SW480 (cell line): ENCODE measurements at regions not wholly inside any gene's neighbourhood (a gene's known extent, or its start where the extent isn't known, plus 50 kb on each side); places are given as distances from the start of the nearest gene placed in this dataset.
A peak's percentile ranks its signal among the peaks of the same experiment; 100 is the strongest.
"Not testable (repeated sequence)": the region's sequence is repeated elsewhere in the genome, so short reads cannot be mapped to it uniquely, and the experiment has no call there.

Experiments
- DNase-seq: peaks from one replicate; pipeline ENCODE4 v3.0.0-alpha.2; 2016; ENCODE audit warnings: low spot score

DNA sequence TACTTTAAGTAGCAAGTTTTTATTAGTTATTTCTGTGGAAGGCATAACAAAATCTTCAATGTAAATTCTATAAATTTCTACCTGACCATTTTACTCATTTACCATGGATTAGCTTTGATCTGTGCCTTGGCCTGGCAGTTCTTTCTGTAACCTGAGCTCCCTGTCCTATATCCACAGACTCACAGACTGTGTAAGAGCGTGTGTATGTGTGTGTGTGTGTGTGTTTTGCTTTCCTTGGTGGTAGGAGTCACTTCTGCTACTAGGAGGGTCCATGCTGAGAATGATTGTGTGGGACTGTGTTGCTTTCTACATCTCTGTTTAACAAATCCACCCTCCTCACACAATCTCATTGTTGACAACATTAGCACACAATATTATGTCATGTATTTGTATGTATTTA lies 221.2 kb upstream of the PELI2 start:
- DNase-seq: no peak

DNA sequence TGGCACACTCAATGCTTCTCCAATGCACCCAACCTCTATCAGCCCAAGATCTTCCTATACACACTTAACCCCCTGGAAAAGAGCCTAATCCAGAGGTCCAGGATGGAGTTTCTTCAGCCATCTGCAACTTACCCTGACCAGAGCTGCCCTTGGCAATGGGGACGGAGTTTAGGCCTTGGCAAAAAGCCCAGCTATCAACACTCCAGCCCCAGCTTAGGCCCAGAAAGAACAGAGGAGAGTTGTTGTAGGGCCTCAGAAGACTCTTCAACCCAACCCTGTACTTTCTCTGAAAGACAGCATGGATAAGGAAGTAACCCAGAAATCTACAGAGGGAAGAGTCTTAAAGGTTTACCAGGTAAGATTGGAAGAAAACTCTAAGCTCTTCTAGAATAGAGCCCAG lies 219.3 kb upstream of the PELI2 start:
- DNase-seq: no peak

DNA sequence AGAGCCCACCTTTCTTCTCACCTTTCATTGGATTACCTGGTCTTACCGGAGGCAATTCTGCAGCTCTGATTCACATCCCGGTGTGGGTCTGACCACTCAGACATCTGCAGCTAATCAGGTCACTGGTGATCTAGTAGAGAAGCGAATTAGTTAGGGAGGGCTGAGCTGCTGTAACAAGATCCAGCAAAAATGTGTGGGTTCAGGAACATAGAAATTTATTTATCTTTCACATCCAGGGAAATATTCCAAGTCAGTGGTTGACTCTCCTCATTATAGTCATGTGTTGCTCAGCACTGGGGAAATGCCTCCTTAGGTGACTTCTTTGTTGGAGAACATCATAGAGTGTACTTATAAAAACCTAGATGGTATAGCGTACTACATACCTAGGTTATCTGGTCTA lies 218.7 kb upstream of the PELI2 start:
- DNase-seq: no peak

DNA sequence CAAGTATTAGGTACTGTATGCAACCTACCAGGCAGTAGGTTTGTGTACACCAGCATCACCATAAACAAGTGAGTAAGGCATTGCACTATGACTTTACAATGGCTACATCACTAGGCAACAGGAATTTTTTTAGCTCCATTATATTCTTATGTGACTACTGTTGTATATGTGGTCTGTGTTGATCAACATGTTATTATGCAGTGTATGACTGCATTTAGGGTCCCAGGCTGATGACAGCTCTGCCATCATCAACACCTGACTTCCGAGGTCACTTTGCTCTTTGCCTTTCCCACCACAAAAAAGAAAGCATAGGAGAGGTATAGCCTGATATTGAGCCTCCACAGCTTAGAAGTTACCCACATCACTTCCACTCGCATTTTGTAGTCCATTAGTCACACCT lies 217.5 kb upstream of the PELI2 start:
- DNase-seq: peak; percentile 9

GRCh38 chr14:55901291-55901690 lies 216.9 kb upstream of the PELI2 start:
- no peak for DNase-seq

DNA sequence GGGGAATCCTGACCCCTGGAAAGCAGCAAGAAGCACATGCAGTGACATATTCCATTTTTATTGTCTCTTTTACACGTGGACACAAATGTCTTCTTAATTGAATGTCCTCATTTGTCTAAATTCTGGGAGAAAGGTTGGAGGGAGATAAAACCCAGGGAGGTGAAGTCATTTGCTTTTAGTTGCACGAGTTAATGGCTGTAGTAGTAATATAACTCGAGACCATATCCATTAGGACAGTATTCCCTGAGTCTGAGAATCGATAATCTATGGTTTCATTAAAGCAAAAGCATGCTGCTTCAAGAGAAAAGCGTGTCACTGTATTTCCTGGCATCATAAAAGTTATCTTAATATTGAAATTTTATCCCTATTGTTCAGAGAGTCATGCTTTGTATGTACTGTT lies 216.0 kb upstream of the PELI2 start:
- no peak for DNase-seq

GRCh38 chr14:55904086-55904485 lies 214.1 kb upstream of the PELI2 start:
- DNase-seq: no peak

DNA sequence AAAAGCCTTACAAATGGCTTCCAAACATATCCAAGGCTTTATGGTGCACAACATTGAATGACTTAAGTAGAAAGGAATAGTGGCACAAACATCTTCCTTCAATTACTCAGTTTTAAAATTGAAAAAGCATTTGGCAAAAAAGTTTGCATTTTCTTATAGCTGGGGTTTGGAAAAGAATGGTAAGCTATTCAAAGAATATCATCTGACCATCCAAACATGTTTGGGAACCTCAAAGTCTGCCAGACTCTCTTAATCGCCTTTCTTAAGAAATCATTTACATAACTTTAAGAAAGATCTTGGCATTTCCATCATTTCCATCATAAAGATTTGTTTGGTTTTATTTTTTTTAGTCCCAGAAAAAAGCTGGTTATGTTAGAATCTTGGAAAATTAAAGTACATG lies 210.1 kb upstream of the PELI2 start:
- no peak for DNase-seq

DNA sequence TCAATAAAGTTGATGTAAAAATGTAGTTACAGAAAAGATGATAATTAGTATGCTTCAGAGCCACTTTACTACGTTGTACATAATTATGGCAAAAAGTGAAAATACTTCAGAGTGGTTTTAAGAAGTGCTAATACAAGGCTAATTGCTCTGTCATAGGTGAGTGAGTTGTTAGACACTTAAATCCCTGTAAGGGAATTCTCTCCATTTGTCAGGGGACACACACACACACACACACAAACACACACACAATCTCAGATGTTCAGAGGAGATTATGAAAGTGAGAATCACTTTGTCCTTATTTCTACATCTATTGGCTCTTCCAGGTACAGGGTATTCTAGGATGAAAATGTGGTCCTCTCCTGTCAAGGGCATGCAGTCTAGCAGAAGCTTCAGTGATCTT lies 208.3 kb upstream of the PELI2 start:
- no peak for DNase-seq

GRCh38 chr14:55910601-55911243 lies 207.5 kb upstream of the PELI2 start:
- DNase-seq: no peak

- DNase-seq: no peak
Measured at GRCh38 chr14:55911776-55912175, 206.4 kb upstream of the PELI2 start.

DNA sequence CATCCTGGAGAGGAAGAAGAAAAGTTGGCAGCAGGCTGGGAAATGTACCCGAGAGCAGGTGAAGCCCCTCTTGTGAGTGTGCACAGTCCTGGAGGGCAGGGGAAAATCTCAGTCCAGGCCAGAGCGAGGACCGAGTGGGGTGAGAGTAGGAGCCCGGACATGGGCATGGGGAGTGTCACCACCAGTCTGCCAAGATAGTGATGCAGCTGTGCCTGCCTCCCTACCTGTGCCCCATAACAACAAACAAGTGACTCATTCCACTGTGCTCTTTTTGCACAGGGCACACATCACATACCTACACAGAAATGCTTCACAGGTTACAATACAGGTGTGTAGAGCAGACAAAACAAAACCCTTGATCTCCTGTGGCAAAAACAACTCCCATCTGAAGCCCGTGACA lies 205.9 kb upstream of the PELI2 start:
- DNase-seq: no peak

DNA sequence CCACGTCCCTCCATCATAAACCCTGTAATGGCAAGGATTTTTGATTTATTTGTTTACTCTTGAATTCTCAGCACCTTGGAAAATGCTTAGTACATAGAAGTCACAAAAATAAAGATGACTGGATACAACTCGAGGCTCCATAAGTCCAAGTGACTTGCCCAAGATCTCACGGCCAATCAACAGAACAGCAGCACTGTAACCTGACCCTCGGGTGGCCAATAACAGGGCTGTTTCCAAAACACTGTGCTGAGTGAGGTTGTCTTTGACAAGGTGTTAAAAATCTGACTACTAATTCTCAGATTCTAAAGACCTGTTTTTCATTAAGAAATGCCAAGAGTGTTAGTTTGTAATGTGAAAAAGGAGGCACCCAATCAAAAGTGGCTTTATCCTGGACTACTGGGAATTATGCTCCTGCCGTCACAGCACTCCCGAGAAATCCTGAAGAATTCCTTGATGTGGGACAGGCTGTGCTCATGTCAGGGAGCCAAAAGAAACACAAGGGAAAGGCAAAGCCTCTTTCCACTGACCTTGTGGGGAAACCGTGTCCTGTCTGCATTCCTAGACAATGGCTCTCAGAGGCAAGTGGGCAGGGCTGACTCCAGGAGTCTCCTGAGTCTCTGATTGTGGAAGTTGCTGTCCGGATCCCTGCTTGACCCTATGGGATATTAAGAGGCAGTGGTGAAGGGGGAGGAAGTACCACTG lies 204.7 kb upstream of the PELI2 start:
- DNase-seq: no peak

DNA sequence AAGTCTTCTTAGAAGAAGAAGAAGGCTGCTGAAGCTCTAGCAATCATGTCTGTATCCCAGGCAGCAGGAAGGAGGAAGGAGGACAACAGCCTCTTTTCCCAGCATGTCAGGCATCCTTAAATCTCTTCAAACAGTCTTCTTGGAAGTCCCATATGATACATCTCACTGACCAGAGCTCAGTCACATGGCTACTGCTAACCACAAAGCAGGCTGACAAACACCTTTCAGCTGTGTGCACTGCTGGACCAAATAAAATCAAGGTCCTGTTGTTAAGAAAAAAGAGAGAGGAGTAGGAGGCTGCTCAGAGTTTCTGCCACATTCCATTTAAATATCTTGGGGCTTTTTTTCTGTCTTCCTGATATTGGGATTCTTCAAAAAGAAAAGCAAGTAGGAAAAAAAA lies 203.4 kb upstream of the PELI2 start:
- DNase-seq: no peak

- no peak for DNase-seq
Measured at GRCh38 chr14:55915456-55915855, 202.8 kb upstream of the PELI2 start.

- DNase-seq: not testable (repeated sequence)
Measured at GRCh38 chr14:55919800-55920199, 198.4 kb upstream of the PELI2 start.

DNA sequence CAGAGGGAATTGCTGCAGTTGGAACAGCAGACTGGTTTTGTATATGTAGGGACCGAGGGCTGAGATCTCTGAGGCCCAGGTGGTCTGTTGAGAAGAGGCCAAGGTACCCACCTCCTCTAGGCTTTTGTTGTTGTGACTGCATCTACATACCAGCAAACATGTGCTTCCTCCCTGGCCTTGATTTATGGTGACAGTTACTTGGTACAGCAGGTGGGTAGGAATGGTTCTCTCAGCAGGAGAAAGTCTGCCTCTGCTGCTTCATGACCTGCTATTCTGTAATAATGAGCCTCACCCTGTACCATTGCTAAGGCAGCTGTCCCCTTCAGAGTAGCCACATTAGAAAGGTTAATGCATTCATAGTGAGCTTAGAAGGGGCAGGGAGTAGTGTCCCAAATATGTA lies 196.7 kb upstream of the PELI2 start:
- no peak for DNase-seq

- DNase-seq: peak; percentile 57
Measured at GRCh38 chr14:55926007-55926406, 192.2 kb upstream of the PELI2 start.

GRCh38 chr14:55927028-55927427 lies 191.2 kb upstream of the PELI2 start:
- DNase-seq: no peak

DNA sequence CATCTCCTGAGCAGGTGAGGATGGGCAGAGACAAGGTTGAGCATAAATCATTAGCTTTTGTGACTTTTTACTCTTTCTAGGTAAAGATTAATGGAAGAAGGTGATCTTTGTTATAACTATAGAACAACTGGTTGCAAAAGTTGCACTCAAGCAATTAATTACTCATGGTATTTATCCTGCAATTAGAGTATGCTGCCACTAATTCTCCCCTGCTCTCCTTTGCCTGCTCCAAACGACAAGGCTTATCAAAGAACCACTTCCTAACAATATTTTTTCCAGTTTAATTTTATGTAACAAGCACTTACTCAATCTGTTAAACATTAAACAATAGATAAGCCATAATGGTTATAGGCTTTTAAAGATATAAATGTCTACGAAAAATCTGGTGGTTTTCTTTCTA lies 189.9 kb upstream of the PELI2 start:
- no peak for DNase-seq

DNA sequence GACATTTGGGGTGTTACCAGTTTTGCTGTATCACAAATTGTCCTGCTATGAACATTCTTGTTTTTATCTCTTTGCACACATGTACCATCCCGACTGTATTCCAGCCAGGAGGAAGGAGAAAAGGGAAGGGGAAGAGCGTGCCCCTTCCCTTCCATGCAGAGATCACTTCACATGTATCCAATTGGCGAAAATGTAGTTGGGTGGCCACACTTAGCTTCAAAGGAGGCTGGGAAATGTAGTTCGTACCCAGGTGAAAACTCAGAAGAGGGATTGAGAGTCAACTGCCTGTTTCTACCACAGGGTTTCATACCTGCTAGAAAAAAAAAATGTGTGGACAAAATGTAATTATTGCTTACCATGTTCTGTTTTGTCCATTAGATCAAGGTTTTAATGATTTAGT lies 189.1 kb upstream of the PELI2 start:
- DNase-seq: no peak

GRCh38 chr14:55930016-55930784 lies 188.0 kb upstream of the PELI2 start:
- DNase-seq: no peak

DNA sequence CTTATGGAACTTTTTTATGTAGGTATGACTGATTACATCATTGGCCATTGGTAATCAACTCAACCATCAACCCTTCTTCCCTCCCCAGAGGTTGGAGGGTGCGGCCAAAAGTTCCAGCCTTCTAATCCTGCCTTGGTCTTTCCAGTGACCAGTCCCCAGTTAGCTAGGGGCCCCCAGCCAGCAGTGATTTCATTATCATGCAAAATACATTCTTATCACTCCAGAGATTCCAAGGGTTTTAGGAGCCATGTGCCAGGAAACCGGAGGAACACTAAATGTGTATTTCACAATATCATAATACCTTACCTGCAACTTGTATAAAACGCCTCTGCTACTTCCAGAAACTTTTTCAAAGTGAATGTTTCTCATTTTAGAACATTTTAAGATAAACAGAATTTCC lies 181.5 kb upstream of the PELI2 start:
- no peak for DNase-seq
